ENCODE measurements at regions not wholly inside any gene's neighbourhood (a gene's known extent, or its start where the extent isn't known, plus 50 kb on each side); places are given as distances from the start of the nearest gene placed in this dataset.

DNA sequence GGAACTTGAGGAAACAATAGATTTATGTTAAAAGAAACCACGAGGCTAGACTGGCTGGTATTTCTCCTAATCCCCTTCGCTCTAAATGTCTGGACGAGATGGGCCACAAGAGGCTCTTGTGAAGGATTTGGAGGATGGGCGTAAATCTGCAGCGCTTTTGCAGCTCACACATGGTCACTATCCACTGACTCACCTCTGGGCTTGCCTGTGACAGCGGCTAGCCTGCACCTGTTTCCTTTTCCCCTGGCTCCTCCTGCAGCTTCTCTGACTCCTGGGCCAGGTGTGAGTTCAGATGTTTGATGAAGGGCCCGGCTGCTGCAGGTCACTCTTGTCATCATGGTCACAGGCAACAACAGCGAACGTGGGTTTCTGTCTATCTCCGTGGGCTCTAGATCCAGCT is 629.4 kb downstream of the CBLN4 start:
- TF ChIP-seq, protein P1, sequence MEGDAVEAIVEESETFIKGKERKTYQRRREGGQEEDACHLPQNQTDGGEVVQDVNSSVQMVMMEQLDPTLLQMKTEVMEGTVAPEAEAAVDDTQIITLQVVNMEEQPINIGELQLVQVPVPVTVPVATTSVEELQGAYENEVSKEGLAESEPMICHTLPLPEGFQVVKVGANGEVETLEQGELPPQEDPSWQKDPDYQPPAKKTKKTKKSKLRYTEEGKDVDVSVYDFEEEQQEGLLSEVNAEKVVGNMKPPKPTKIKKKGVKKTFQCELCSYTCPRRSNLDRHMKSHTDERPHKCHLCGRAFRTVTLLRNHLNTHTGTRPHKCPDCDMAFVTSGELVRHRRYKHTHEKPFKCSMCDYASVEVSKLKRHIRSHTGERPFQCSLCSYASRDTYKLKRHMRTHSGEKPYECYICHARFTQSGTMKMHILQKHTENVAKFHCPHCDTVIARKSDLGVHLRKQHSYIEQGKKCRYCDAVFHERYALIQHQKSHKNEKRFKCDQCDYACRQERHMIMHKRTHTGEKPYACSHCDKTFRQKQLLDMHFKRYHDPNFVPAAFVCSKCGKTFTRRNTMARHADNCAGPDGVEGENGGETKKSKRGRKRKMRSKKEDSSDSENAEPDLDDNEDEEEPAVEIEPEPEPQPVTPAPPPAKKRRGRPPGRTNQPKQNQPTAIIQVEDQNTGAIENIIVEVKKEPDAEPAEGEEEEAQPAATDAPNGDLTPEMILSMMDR (IDR thresholded peaks at IDR 0.05), result no peak
- TF ChIP-seq ZFX (IDR thresholded peaks at IDR 0.05; ENCODE audit: borderline replicate concordance), result no peak
